ENCODE measurements at regions not wholly inside any gene's neighbourhood (a gene's known extent, or its start where the extent isn't known, plus 50 kb on each side); places are given as distances from the start of the nearest gene placed in this dataset.

GRCh38 chr5:171592076-171592475, 172.6 kb downstream of the FGF18 start:
- TF ChIP-seq CTCF (conservative IDR thresholded peaks at IDR 0.05) (no peak), EZH2 (IDR thresholded peaks at IDR 0.05; ENCODE audit: low read depth) (no peak)
